Testis (tissue), 2 donors: ENCODE measurements at regions not wholly inside any gene's neighbourhood (a gene's known extent, or its start where the extent isn't known, plus 50 kb on each side); places are given as distances from the start of the nearest gene placed in this dataset.
A peak's percentile ranks its signal among the peaks of the same experiment; 100 is the strongest.
"Not testable (repeated sequence)": the region's sequence is repeated elsewhere in the genome, so short reads cannot be mapped to it uniquely, and the experiment has no call there.

ENCODE experiments used
- DNase-seq: peaks from one replicate; pipeline ENCODE4 v3.0.0-alpha.2; 2019
- H3K27ac ChIP-seq, 2 donors: fragments of 200-600 bp; sonication (generic); one replicate each; pipeline ENCODE4 v1.5.1; 2019
- H3K27me3 ChIP-seq: fragments of 200-600 bp; sonication (generic); one replicate; pipeline ENCODE4 v1.5.1; 2019
- H3K36me3 ChIP-seq: fragments of 200-600 bp; sonication (generic); one replicate; pipeline ENCODE4 v1.5.1; 2017; ENCODE audit warnings: low read depth; ENCODE audit errors: missing control alignments
- H3K4me1 ChIP-seq: fragments of 200-600 bp; sonication (generic); one replicate; pipeline ENCODE4 v1.5.1; 2019
- H3K4me3 ChIP-seq, 2 donors: fragments of 200-600 bp; sonication (generic); one replicate each; pipeline ENCODE4 v1.5.1; 2017 to 2019
- H3K9me3 ChIP-seq: fragments of 200-600 bp; sonication (generic); one replicate; pipeline ENCODE4 v1.5.1; 2017
- POLR2A ChIP-seq: fragments of 450-650 bp; IDR thresholded peaks from one replicate; pipeline ENCODE4 v1.6.1; 2017; ENCODE audit warnings: antibody characterized with exemption, mild to moderate bottlenecking, moderate library complexity
- WGBS, 2 donors: methylation state at CpG; one replicate each; pipeline ENCODE4 v1.1.5; 2018; 5-methylcytosine and 5-hydroxymethylcytosine counted together
- intact Hi-C: fragments of 100-400 bp; cut with DNase I; formaldehyde crosslinking; loops from one replicate; pipeline ENCODE4 v1.15.1; 2023; ENCODE audit warnings: low total_unique reads
- TF ChIP-seq, protein P1 (sequence below), 3 experiments: fragments of 450-650 bp in 2 of 3; fragments of 200-600 bp in 1 of 3; sonication (generic) in 1 of 3; IDR thresholded peaks; one replicate each; pipeline ENCODE4 v1.5.1; 2016 to 2019; ENCODE audit warnings: antibody characterized with exemption in 3 of 3, mild to moderate bottlenecking in 2 of 3, moderate library complexity in 1 of 3

DNA sequence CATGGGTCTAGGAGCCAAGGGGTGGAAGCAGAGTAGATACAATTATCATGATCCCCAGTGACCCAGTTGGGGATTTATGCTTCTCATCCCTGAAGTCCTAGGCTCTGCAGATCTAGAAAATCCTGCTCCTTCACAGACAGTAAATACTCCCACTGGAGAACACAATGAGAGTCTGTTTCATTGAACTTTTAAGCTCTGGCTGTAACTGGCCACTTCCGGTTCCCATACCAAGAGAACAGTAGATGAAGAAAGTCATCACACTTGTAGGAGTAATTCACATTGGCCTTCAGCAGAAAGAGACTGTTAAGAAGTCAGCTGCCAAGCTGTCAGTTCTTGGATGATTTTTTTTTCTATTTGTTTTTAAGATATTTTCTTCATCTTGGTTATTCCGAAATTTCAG, 597.1 kb downstream of the ACTL7B start:
- TF ChIP-seq, protein P1, sequence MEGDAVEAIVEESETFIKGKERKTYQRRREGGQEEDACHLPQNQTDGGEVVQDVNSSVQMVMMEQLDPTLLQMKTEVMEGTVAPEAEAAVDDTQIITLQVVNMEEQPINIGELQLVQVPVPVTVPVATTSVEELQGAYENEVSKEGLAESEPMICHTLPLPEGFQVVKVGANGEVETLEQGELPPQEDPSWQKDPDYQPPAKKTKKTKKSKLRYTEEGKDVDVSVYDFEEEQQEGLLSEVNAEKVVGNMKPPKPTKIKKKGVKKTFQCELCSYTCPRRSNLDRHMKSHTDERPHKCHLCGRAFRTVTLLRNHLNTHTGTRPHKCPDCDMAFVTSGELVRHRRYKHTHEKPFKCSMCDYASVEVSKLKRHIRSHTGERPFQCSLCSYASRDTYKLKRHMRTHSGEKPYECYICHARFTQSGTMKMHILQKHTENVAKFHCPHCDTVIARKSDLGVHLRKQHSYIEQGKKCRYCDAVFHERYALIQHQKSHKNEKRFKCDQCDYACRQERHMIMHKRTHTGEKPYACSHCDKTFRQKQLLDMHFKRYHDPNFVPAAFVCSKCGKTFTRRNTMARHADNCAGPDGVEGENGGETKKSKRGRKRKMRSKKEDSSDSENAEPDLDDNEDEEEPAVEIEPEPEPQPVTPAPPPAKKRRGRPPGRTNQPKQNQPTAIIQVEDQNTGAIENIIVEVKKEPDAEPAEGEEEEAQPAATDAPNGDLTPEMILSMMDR (IDR thresholded peaks at IDR 0.05): no peak
- TF ChIP-seq POLR2A: no peak
- Histone ChIP-seq H3K27me3 (no peaks in the 10 kb centered on the region), H3K9me3 (no peaks in the 10 kb centered on the region), H3K36me3 (no peaks in the 10 kb centered on the region), H3K4me1 (peaks cover 10% of the 10 kb centered on the region), H3K4me3 (no peak overlapping the region), H3K27ac (peak overlapping the region in 1 of 2 donors; percentile 26)
- intact Hi-C loops: no loop called here
- WGBS, 2 donors: 32 to 40% methylated on average over 2 of the region's 2 CpGs
- DNase-seq: peak; percentile 75

DNA sequence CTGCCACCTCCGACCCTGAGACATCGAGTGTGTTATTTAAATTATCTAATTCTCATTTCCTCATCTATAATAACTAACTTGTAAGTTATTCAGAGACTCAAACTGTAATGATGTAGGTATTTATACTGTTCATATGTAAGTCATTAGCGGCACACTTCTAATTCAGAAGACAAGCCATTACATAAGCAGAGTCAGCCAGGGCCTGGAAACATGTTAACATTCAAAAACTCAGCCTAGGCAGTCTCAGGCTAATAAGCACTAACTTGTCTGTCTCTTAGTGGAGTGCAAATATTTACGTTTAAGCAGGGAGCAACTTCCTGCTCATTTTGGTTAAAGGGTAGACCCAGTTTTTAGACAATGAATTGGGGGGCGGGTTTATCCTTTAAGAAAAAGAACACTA, 598.4 kb downstream of the ACTL7B start:
- no peak for TF ChIP-seq POLR2A
- TF ChIP-seq, protein P1 (IDR thresholded peaks at IDR 0.05): no peak
- H3K36me3 ChIP-seq: no peaks in the 10 kb centered on the region
- H3K27me3 ChIP-seq: no peaks in the 10 kb centered on the region
- DNase-seq: no peak
- 82 to 91% methylated on average over 5 of the region's 5 CpGs for WGBS, 2 donors
- no peak overlapping the region for H3K27ac ChIP-seq
- no peak overlapping the region for H3K4me3 ChIP-seq
- H3K4me1 ChIP-seq: peaks cover 10% of the 10 kb centered on the region
- intact Hi-C loops: no loop called here
- H3K9me3 ChIP-seq: no peaks in the 10 kb centered on the region

DNA sequence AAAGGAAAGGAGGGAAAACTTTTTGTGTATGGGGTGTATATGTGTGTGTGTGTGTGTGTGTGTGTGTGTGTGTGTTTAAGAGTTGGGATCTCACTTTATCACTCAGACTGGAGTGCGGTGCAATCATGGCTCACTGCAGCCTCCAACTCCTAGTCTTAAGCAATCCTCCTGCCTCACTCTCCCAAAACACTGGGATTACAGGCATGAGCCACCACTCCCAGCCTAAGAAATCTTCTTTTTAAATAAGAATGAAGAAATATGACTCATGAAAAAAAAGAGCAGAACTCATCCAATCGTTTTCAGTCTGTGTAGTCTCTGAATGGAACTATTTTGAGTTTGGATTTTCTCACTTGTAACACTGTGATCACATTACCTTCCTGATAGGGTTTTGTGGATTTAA, 601.5 kb downstream of the ACTL7B start:
- H3K36me3 ChIP-seq: no peaks in the 10 kb centered on the region
- no peaks in the 10 kb centered on the region for H3K27me3 ChIP-seq
- H3K9me3 ChIP-seq: no peaks in the 10 kb centered on the region
- WGBS, 2 donors: 60 to 68% methylated on average over 2 of the region's 2 CpGs
- DNase-seq: no peak
- TF ChIP-seq POLR2A: no peak
- TF ChIP-seq, protein P1 (IDR thresholded peaks at IDR 0.05): no peak
- intact Hi-C loops: no loop called here
- H3K4me3 ChIP-seq: no peak overlapping the region
- H3K27ac ChIP-seq: no peak overlapping the region
- H3K4me1 ChIP-seq: peaks cover 2% of the 10 kb centered on the region

DNA sequence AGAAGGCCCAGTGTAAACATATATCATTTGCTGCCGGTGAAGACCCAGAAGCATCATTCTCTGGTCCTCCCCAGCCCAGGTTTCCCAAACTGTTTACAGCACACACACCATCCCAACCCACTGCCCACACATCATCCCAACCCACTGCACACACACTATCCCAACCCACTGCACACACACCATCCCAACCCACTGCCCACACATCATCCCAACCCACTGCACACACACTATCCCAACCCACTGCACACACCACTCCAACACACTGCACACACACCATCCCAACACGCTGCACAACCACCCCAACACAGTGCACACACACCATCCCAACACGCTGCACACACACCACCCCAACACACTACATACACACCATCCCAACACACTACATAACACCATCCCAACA, 608.4 kb downstream of the ACTL7B start:
- H3K4me3 ChIP-seq, DNase-seq, intact Hi-C loops, H3K27me3 ChIP-seq, H3K27ac ChIP-seq, H3K36me3 ChIP-seq, H3K9me3 ChIP-seq, H3K4me1 ChIP-seq: not testable (repeated sequence)
- WGBS, 2 donors: 90 to 98% methylated on average over 3 of the region's 3 CpGs

DNA sequence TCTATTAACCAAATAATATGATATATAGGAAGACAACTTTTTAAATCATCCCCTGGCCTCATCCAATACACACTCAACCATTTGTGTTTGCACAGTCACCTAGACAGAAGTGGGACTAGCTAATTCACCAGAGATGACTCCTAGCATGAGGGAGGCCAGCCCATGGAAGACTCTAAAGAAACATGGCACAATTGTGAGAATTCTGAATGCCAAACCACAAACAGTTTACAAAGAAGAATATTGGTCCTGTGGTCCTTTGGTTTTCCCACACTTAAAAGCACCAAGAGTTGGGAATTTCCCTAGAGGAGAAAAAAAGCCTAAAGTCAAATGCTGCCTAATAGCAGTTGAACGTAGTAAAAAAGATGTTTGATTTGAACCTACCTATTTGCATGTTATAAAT, 609.9 kb downstream of the ACTL7B start:
- WGBS, 2 donors: 91 to 100% methylated on average over 1 of the region's 1 CpG
- intact Hi-C loops: no loop called here
- Histone ChIP-seq H3K27ac (no peak overlapping the region), H3K36me3 (no peaks in the 10 kb centered on the region), H3K27me3 (no peaks in the 10 kb centered on the region), H3K4me1 (no peaks in the 10 kb centered on the region), H3K9me3 (no peaks in the 10 kb centered on the region), H3K4me3 (no peak overlapping the region)
- no peak for DNase-seq
- TF ChIP-seq POLR2A: no peak
- TF ChIP-seq, protein P1 (IDR thresholded peaks at IDR 0.05): no peak
